ENCODE measurements at regions not wholly inside any gene's neighbourhood (a gene's known extent, or its start where the extent isn't known, plus 50 kb on each side); places are given as distances from the start of the nearest gene placed in this dataset.

- no peak overlapping the region for H3K27ac Mint-ChIP-seq (ENCODE audit: unreplicated experiment)
- TF ChIP-seq, protein P1, sequence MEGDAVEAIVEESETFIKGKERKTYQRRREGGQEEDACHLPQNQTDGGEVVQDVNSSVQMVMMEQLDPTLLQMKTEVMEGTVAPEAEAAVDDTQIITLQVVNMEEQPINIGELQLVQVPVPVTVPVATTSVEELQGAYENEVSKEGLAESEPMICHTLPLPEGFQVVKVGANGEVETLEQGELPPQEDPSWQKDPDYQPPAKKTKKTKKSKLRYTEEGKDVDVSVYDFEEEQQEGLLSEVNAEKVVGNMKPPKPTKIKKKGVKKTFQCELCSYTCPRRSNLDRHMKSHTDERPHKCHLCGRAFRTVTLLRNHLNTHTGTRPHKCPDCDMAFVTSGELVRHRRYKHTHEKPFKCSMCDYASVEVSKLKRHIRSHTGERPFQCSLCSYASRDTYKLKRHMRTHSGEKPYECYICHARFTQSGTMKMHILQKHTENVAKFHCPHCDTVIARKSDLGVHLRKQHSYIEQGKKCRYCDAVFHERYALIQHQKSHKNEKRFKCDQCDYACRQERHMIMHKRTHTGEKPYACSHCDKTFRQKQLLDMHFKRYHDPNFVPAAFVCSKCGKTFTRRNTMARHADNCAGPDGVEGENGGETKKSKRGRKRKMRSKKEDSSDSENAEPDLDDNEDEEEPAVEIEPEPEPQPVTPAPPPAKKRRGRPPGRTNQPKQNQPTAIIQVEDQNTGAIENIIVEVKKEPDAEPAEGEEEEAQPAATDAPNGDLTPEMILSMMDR (conservative IDR thresholded peaks at IDR 0.05): no peak
- H3K4me3 Mint-ChIP-seq: no peak overlapping the region
- no peak for DNase-seq (ENCODE audit: low read depth, low spot score)
- H3K9me3 Mint-ChIP-seq: no peaks in the 10 kb centered on the region
- H3K4me1 Mint-ChIP-seq: no peaks in the 10 kb centered on the region
- H3K36me3 Mint-ChIP-seq (ENCODE audit: low read depth): peaks cover 15% of the 10 kb centered on the region
- H3K27me3 Mint-ChIP-seq (ENCODE audit: low read depth): no peaks in the 10 kb centered on the region
Observed at GRCh38 chr2:196239622-196240587, 68.5 kb upstream of the STK17B start.

- TF ChIP-seq, protein P1 (conservative IDR thresholded peaks at IDR 0.05): no peak
- Mint-ChIP-seq H3K4me1 (no peaks in the 10 kb centered on the region), H3K4me3 (no peak overlapping the region), H3K27ac (ENCODE audit: unreplicated experiment) (no peak overlapping the region), H3K9me3 (no peaks in the 10 kb centered on the region), H3K27me3 (ENCODE audit: low read depth) (no peaks in the 10 kb centered on the region), H3K36me3 (ENCODE audit: low read depth) (peaks cover 15% of the 10 kb centered on the region)
- no peak for DNase-seq (ENCODE audit: low read depth, low spot score)
Observed at GRCh38 chr2:196241175-196241574, 69.8 kb upstream of the STK17B start.

DNA sequence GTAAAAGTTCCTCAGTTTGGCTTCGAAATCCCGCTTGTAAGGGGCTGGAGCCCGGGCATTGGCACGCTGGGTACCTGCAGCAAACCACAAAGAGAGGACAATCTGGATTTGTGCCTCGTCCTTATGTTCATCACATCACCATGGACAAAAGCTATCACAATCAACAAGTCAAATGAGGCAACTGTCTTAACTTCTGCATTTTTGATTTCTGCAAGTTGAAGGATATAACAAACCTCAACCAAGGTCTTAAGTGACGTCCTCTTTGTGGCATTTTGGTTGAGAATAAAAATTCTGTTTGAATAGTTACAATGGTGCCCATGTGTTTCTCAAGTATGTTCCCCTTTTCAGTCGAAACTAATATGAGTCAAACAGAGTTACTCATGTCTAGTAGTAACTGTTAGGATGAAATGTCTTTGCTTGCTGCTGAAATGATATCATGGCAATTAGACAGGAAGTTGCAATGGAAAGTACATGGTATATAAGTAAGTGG lies 70.8 kb upstream of the STK17B start:
- Mint-ChIP-seq H3K9me3 (no peaks in the 10 kb centered on the region), H3K27ac (ENCODE audit: unreplicated experiment) (no peak overlapping the region), H3K4me1 (no peaks in the 10 kb centered on the region), H3K36me3 (ENCODE audit: low read depth) (peaks cover 9% of the 10 kb centered on the region), H3K27me3 (ENCODE audit: low read depth) (no peaks in the 10 kb centered on the region), H3K4me3 (no peak overlapping the region)
- TF ChIP-seq, protein P1 (conservative IDR thresholded peaks at IDR 0.05): no peak
- no peak for DNase-seq (ENCODE audit: low read depth, low spot score)

GRCh38 chr2:196244516-196244915 lies 73.1 kb upstream of the STK17B start:
- H3K4me1 Mint-ChIP-seq: no peaks in the 10 kb centered on the region
- no peak overlapping the region for H3K27ac Mint-ChIP-seq (ENCODE audit: unreplicated experiment)

GRCh38 chr2:196244966-196245365 lies 73.6 kb upstream of the STK17B start:
- H3K4me1 Mint-ChIP-seq: no peaks in the 10 kb centered on the region
- TF ChIP-seq, protein P1 (conservative IDR thresholded peaks at IDR 0.05): no peak

More at GRCh38 chr2:196244516-196244915, 73.1 kb upstream of the STK17B start:
- no peak for DNase-seq (ENCODE audit: low read depth, low spot score)
- H3K27me3 Mint-ChIP-seq (ENCODE audit: low read depth): no peaks in the 10 kb centered on the region
- H3K36me3 Mint-ChIP-seq (ENCODE audit: low read depth): peaks cover 3% of the 10 kb centered on the region
- TF ChIP-seq, protein P1 (conservative IDR thresholded peaks at IDR 0.05): no peak
- H3K9me3 Mint-ChIP-seq: no peaks in the 10 kb centered on the region
- H3K4me3 Mint-ChIP-seq: no peak overlapping the region

More at GRCh38 chr2:196244966-196245365, 73.6 kb upstream of the STK17B start:
- H3K27me3 Mint-ChIP-seq (ENCODE audit: low read depth): no peaks in the 10 kb centered on the region
- no peak overlapping the region for H3K27ac Mint-ChIP-seq (ENCODE audit: unreplicated experiment)
- no peak for DNase-seq (ENCODE audit: low read depth, low spot score)
- H3K9me3 Mint-ChIP-seq: no peaks in the 10 kb centered on the region
- peaks cover 3% of the 10 kb centered on the region for H3K36me3 Mint-ChIP-seq (ENCODE audit: low read depth)
- H3K4me3 Mint-ChIP-seq: no peak overlapping the region
